ENCODE measurements at regions not wholly inside any gene's neighbourhood (a gene's known extent, or its start where the extent isn't known, plus 50 kb on each side); places are given as distances from the start of the nearest gene placed in this dataset.
A peak's percentile ranks its signal among the peaks of the same experiment; 100 is the strongest.
"Not testable (repeated sequence)": the region's sequence is repeated elsewhere in the genome, so short reads cannot be mapped to it uniquely, and the experiment has no call there.

DNA sequence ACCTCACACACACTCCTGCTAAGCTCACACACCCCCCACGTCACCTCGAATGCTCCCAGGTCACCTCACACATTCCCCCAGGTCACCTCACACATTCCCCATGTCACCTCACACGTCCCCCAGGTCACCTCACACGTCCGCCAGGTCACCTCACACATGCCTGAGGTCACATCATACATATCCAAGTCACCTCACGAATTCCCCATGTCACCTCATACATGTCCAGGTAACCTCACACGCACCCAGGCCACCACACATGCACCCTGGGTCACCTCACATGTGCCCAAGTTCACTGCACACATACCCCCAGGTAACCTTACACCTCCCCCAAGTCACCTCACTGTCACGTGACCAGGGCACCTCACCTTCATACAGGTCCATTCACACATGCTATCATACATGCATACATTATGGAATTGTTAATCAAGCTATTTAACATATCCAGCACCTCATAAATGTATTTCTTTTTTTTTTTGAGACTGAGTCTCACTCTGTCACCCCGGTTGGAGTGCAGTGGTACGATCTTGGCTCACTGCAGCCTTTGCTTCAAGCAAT lies 640.3 kb downstream of the TMEM121 start:
- peak overlapping the region; percentile 57 for H3K27ac Mint-ChIP-seq (ENCODE audit: unreplicated experiment)

GRCh38 chr14:106170163-106170658 lies 643.8 kb downstream of the TMEM121 start:
- DNase-seq: peak in 1 of 2 experiments; percentile 61

More for the DNA sequence above, 640.3 kb downstream of the TMEM121 start:
- H3K36me3 Mint-ChIP-seq (ENCODE audit: insufficient read depth, unreplicated experiment): peaks cover 6% of the 10 kb centered on the region
- Histone ChIP-seq H3K4me3 (ENCODE audit: low read depth, low read length) (no peak overlapping the region), H3K27me3 (replicated peaks; ENCODE audit: control insufficient read depth, insufficient read depth, low read length) (no peaks in the 10 kb centered on the region), H3K36me3 (ENCODE audit: control insufficient read depth, insufficient read depth, low read length) (no peaks in the 10 kb centered on the region), H3K4me1 (no peaks in the 10 kb centered on the region), H3K9me3 (no peaks in the 10 kb centered on the region)
- peaks cover 5% of the 10 kb centered on the region for H3K4me1 Mint-ChIP-seq (ENCODE audit: low read depth, unreplicated experiment)
- intact Hi-C loops (cut with micrococcal nuclease; ENCODE audit: unreplicated experiment): no loop called here
- H3K4me3 Mint-ChIP-seq (ENCODE audit: unreplicated experiment): no peak overlapping the region
- no TSS peak for BruUV-seq (replicated peaks)
- H3K9me3 Mint-ChIP-seq (ENCODE audit: unreplicated experiment): peaks cover 7% of the 10 kb centered on the region
- ChIA-PET POLR2A (no interaction called here), CTCF (no interaction called here)
- no peak for DNase-seq
- H3K27me3 Mint-ChIP-seq (ENCODE audit: insufficient read depth, unreplicated experiment): no peaks in the 10 kb centered on the region
- TF ChIP-seq CTCF (IDR thresholded peaks at IDR 0.05; ENCODE audit: insufficient read depth in 1 of 2, low read depth in 1 of 2, low read length in 1 of 2, severe bottlenecking in 1 of 2, unreplicated experiment in 1 of 2): no peak

GRCh38 chr14:106174206-106174605 lies 647.8 kb downstream of the TMEM121 start:
- Histone ChIP-seq H3K36me3 (ENCODE audit: control insufficient read depth, insufficient read depth, low read length) (no peaks in the 10 kb centered on the region), H3K9me3 (no peaks in the 10 kb centered on the region), H3K4me3 (ENCODE audit: low read depth, low read length) (no peak overlapping the region), H3K4me1 (no peaks in the 10 kb centered on the region), H3K27me3 (replicated peaks; ENCODE audit: control insufficient read depth, insufficient read depth, low read length) (no peaks in the 10 kb centered on the region)
- Mint-ChIP-seq H3K4me1 (ENCODE audit: low read depth, unreplicated experiment) (peaks cover 7% of the 10 kb centered on the region), H3K36me3 (ENCODE audit: insufficient read depth, unreplicated experiment) (no peaks in the 10 kb centered on the region), H3K27me3 (ENCODE audit: insufficient read depth, unreplicated experiment) (no peaks in the 10 kb centered on the region), H3K4me3 (ENCODE audit: unreplicated experiment) (no peak overlapping the region), H3K9me3 (ENCODE audit: unreplicated experiment) (peaks cover 11% of the 10 kb centered on the region), H3K27ac (ENCODE audit: unreplicated experiment) (no peak overlapping the region)
- intact Hi-C loops (cut with micrococcal nuclease; ENCODE audit: unreplicated experiment): no loop called here
- no peak for TF ChIP-seq CTCF (IDR thresholded peaks at IDR 0.05; ENCODE audit: insufficient read depth in 1 of 2, low read depth in 1 of 2, low read length in 1 of 2, severe bottlenecking in 1 of 2, unreplicated experiment in 1 of 2)
- DNase-seq: no peak
- ChIA-PET POLR2A (no interaction called here), CTCF (no interaction called here)
- BruUV-seq (replicated peaks): no TSS peak

More at GRCh38 chr14:106170163-106170658, 643.8 kb downstream of the TMEM121 start:
- BruUV-seq (replicated peaks); H3K27me3 ChIP-seq (replicated peaks; ENCODE audit: control insufficient read depth, insufficient read depth, low read length); H3K4me3 Mint-ChIP-seq (ENCODE audit: unreplicated experiment); H3K4me3 ChIP-seq (ENCODE audit: low read depth, low read length); POLR2A ChIA-PET; H3K27ac Mint-ChIP-seq (ENCODE audit: unreplicated experiment); H3K4me1 Mint-ChIP-seq (ENCODE audit: low read depth, unreplicated experiment); H3K36me3 ChIP-seq (ENCODE audit: control insufficient read depth, insufficient read depth, low read length); H3K36me3 Mint-ChIP-seq (ENCODE audit: insufficient read depth, unreplicated experiment); CTCF ChIA-PET; H3K27me3 Mint-ChIP-seq (ENCODE audit: insufficient read depth, unreplicated experiment); H3K4me1 ChIP-seq; H3K9me3 ChIP-seq; H3K9me3 Mint-ChIP-seq (ENCODE audit: unreplicated experiment): not testable (repeated sequence)
- peak; percentile 61 to 67 for TF ChIP-seq CTCF (IDR thresholded peaks at IDR 0.05; ENCODE audit: insufficient read depth in 1 of 2, low read depth in 1 of 2, low read length in 1 of 2, severe bottlenecking in 1 of 2, unreplicated experiment in 1 of 2)
- intact Hi-C loops (cut with micrococcal nuclease; ENCODE audit: unreplicated experiment): loop anchor here (1.0 kb wide), 1 partner anchor 40 kb away; no protein-coding TSS in a partner anchor

GRCh38 chr14:106177266-106178246 lies 651.2 kb downstream of the TMEM121 start:
- CTCF ChIA-PET: interaction anchor here (0.7 kb wide), 1 partner anchor 36 kb away, joined by 4 read pairs; no protein-coding TSS in a partner anchor
- intact Hi-C loops (cut with micrococcal nuclease; ENCODE audit: unreplicated experiment): not testable (repeated sequence)

More at GRCh38 chr14:106177266-106178246, 651.2 kb downstream of the TMEM121 start:
- peaks cover 10% of the 10 kb centered on the region for H3K4me1 ChIP-seq
- DNase-seq; H3K27me3 ChIP-seq (replicated peaks; ENCODE audit: control insufficient read depth, insufficient read depth, low read length); H3K36me3 ChIP-seq (ENCODE audit: control insufficient read depth, insufficient read depth, low read length); H3K27me3 Mint-ChIP-seq (ENCODE audit: insufficient read depth, unreplicated experiment); H3K9me3 ChIP-seq; H3K36me3 Mint-ChIP-seq (ENCODE audit: insufficient read depth, unreplicated experiment); H3K27ac Mint-ChIP-seq (ENCODE audit: unreplicated experiment); H3K9me3 Mint-ChIP-seq (ENCODE audit: unreplicated experiment); H3K4me3 Mint-ChIP-seq (ENCODE audit: unreplicated experiment); BruUV-seq (replicated peaks); H3K4me3 ChIP-seq (ENCODE audit: low read depth, low read length); POLR2A ChIA-PET; H3K4me1 Mint-ChIP-seq (ENCODE audit: low read depth, unreplicated experiment): not testable (repeated sequence)
